Stimulated activated CD8-positive, alpha-beta memory T cell treated with anti-CD3 and anti-CD28 coated beads, Interleukin-7, amount 100 ng/mL, for 1 hour (primary cell): ENCODE measurements at regions not wholly inside any gene's neighbourhood (a gene's known extent, or its start where the extent isn't known, plus 50 kb on each side); places are given as distances from the start of the nearest gene placed in this dataset.
"Not testable (repeated sequence)": the region's sequence is repeated elsewhere in the genome, so short reads cannot be mapped to it uniquely, and the experiment has no call there.

Experiments
- DNase-seq, 2 donors: peaks; one replicate each; pipeline ENCODE4 v3.0.0-alpha.2; 2020; ENCODE audit warnings: low read depth in 2 of 2

- no peak for DNase-seq
Observed at GRCh38 chr12:131615326-131616042, 95.4 kb upstream of the SFSWAP start.

GRCh38 chr12:131616043-131616700 lies 94.7 kb upstream of the SFSWAP start:
- no peak for DNase-seq

- DNase-seq = no peak
Observed at GRCh38 chr12:131616738-131617137, 94.2 kb upstream of the SFSWAP start.

GRCh38 chr12:131617179-131617578 lies 93.7 kb upstream of the SFSWAP start:
- no peak for DNase-seq

GRCh38 chr12:131617596-131618302 lies 93.1 kb upstream of the SFSWAP start:
- DNase-seq = no peak

- no peak for DNase-seq
Observed at GRCh38 chr12:131618303-131618658, 92.6 kb upstream of the SFSWAP start.

GRCh38 chr12:131618701-131619100 lies 92.2 kb upstream of the SFSWAP start:
- DNase-seq = no peak

GRCh38 chr12:131619106-131619642 lies 91.7 kb upstream of the SFSWAP start:
- no peak for DNase-seq

- DNase-seq = no peak
Observed at GRCh38 chr12:131619736-131620506, 91.0 kb upstream of the SFSWAP start.

- DNase-seq = no peak
Observed at GRCh38 chr12:131620520-131620919, 90.4 kb upstream of the SFSWAP start.

- DNase-seq = no peak
Observed at GRCh38 chr12:131620946-131621681, 89.8 kb upstream of the SFSWAP start.

GRCh38 chr12:131621701-131622421 lies 89.0 kb upstream of the SFSWAP start:
- DNase-seq = no peak

- no peak for DNase-seq
Observed at GRCh38 chr12:131622422-131622955, 88.4 kb upstream of the SFSWAP start.

- not testable (repeated sequence) for DNase-seq
Observed at GRCh38 chr12:131623404-131624368, 87.2 kb upstream of the SFSWAP start.

GRCh38 chr12:131624369-131624739 lies 86.5 kb upstream of the SFSWAP start:
- DNase-seq = not testable (repeated sequence)

GRCh38 chr12:131624756-131625501 lies 86.0 kb upstream of the SFSWAP start:
- not testable (repeated sequence) for DNase-seq

GRCh38 chr12:131625966-131626722 lies 84.7 kb upstream of the SFSWAP start:
- DNase-seq = not testable (repeated sequence)
